ENCODE measurements at regions not wholly inside any gene's neighbourhood (a gene's known extent, or its start where the extent isn't known, plus 50 kb on each side); places are given as distances from the start of the nearest gene placed in this dataset.

DNA sequence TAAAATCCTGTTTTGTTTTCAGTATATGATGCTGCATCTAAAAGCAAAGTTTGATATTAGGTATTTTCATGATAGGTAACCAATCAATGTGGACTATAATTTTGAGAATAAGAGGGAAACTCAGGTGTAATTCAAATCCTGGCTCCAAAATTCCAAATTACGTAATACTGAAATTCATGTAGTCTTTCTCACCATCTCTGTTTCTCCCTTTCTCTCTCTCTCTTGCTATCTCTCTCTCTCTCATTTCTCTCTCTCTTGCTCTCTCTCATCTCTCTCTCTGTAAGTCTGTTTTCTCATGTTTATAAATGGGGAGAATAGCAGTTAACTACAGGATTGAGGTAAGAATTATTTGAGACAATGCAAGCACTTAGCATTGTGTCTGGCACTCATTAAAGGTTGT lies 401.1 kb upstream of the TLE4 start:
- DNase-seq: no peak

DNA sequence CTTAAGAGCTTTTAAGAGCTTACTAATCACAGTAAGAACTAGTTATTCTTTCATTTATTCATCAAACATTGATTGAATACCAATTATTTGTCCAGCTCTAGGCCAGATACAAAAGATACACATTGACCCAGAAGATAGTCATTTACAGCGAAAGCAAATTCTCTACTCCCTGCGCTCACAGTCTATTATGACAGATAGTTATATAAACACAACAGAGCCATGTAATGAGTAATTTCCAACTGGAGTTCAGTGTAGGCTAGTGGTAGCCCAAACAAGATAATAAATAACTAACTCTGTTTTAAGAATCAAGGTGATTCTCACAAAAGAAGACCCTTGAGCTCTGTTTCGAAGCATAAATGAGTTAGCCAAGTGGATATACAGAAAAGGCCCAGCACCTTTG lies 397.8 kb upstream of the TLE4 start:
- DNase-seq: no peak

DNA sequence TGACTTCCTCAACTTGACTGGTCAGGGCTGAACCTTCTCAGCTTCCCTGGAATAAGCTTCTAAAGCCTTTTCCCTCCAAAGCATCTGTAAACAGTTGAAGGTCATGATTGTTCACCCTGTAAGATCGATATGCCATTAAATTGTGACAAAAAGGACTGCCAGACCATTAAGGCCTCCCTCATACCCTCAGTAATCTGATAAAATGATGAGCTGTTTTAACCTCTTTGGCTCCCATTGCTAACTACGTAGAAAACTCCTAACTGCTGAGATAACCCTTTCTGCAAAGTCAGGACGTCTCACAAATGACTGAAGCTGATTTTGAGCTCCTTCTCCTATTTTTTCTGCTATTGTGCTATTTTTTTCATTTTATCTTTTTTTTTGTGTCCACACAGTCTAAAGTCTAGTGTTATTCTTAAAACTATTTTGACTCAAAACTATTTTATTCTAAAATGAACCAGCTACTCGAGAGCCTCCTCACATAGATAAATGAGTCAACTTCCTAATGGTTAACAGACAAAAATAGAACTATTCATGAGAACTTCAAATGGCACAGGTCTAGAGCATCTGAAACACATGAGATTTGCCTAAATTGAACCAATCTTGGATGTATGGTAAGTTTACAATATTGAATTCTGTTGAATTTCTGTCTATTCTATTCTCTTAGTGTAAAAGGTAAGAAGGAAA lies 395.6 kb upstream of the TLE4 start:
- no peak for DNase-seq

DNA sequence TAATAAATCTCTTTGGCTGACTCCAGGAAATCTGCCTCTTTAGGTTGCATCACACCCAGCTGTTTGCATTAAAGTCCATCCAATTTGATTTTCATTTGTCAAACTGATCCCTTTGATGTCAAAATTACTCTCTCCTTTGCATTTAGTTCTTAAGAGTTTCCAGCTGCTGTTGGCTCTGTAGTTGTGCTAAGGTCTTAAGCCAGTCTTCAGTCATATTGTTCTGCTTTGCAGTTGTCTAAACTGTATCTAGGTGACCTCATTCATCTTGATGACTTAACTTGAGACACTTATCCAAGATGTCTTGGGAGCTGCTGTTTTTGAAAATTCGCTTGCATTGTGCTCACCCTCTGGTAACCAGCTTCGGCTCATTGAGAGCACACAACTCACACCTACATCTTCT lies 386.9 kb upstream of the TLE4 start:
- DNase-seq: no peak

DNA sequence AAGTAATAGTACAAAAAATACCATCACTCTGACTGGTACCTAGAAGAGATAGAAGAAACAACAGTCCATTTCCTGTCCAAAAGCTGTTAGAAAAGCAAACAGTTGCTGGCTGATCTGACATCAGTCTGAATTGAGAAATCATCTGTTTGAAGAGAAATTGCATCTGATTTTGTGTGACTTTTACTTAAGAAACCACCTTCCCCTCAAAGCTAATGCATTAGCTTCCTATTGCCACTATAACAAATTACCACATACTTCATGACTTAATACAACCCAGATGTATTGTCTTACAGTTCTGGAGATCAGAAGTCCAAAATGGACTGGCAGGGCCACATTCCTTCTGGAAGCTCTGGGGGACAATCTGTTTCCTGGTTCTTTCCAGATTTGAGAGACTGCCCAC lies 385.9 kb upstream of the TLE4 start:
- DNase-seq: no peak

DNA sequence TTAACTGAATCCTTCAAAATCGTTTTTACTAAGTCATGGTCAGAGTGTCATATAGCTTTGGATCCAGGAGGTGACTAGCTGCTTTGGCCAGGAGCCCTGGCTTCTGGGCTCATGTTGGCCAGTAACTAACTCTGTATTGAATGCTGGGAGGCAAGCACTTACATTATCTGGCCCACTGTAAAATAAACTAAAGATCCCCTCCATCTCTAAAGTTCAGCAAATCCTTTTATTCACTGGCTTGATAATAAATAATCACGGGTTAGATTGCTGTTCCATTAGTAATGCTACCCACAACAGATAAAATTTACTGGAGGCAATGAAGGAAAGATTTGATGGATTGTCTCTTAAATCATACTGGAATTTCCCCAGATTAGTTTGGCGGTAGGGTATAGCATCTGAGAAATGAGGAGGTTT lies 382.2 kb upstream of the TLE4 start:
- no peak for DNase-seq

DNA sequence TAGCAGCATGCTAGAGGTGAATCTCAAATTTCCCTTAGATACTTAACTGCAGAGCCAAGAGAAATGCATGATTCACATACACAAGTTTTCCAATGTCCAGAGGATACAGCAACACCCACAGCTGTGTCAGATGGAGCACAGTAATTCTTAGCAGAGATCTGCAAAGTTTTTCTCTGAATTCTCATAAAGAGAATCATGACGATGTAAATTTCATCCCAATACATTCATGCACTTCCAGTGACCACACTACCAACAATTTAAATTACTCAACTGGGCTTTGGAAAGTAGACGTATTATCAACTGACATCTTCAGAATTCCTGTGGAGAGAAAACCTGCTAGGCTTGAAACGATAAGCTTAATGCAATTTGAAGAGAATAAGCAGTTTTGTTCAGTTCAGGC lies 378.8 kb upstream of the TLE4 start:
- no peak for DNase-seq

DNA sequence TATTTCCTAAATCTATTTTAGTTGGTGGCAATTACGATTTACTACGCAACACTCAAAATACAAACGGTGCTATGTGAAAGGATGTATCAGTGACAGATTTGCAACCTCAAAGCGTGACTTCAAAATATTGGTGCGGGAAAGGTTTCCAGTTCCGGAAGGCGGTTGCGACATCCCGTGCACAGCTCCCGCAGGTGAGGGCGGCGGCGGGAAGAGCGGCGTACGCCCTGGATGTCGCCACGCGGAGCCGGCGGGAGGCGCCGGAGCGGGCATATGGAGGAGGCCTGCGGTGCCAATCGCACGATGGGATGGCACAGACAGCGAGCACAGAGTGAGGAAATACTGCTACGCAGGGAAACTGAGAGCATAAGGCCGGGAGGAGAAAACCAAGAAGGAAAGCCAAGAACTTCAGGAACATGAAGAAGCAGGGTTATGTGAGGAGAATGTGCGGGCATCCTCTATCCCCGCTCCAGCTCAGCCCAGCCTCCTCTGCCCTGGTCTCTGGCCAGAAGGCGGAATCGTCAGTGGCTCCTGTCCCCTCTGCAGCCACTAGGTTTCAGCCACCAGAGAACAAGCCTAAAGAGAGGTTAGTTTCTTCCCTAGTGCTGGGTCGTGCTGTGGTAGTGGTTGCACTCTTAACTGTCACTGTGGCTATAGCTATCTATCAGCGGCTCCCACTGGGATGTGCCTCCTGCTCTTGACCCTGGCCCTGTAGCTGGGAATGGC lies 378.1 kb upstream of the TLE4 start:
- no peak for DNase-seq

DNA sequence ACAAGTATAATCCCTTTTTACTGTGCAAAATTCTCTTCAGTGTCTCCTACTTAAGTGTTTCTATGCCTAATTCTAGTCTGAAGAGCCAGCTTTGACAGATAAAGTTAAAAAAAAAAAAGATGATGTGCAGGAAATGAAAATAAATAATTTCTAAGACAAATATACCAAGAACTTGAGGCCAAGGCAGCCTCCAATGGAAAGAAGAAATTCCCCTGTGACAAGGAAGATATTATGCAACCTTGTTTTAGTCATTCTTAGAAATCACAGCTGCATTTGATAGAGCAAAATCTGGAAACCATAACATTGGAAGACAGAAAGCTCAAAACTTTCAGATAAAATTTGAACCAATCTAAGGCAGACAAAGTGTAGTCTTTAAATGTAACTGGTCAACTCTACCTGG lies 375.9 kb upstream of the TLE4 start:
- DNase-seq: no peak

DNA sequence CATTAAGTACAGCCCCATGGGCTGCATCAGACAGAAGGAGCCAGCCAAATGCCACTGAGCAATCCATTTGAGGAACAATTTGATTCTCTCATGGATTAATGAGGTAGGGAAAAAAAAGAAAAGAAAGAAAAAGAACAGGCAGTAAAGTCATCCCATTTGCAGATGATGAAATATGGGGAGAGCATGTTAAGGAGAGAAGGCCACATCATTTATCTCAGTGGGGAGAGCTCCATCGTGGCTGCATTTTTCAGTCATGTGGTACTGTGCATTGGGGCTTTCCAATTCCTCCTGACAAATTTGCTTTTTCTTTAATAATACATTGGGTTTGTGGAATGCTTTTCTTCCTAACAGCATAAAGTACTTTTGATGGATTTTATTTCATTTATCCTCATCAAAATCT lies 375.2 kb upstream of the TLE4 start:
- DNase-seq: no peak

DNA sequence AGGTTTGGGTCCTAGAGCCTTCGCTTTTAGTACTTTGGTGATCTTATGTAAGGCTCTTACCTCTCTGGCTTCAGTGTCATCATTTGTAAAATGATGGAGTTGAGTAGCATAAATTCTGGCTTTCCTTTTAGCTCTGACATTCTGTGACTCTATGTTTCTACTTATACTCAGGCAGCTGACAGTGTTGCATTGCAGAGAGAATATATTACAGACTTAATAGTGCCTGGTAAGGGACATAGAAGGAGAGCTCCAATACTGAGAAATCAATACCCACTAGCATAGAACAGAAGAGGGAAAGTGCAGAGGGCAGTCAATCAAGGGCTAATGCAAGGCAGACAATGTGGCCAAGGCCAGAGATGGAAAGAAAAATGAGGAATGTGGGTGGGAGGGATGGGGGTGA lies 371.4 kb upstream of the TLE4 start:
- no peak for DNase-seq

DNA sequence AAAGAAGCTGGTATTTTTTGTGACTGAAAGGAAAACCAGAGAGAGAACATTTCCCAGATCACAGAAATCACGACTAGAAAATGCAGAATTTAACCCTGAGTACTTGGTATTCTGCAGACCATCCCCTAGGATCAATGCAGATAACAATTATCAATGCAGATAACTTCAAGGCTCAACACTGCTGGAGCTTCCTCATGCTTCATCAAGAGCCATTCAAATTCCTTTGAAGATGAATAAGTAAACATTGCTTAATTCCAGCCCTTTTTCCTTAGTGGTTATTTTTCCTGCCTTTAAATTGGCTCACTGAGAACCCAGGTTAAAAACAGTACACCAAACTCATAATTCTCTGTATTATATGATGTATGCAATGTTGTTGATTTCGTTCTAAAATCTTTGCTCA lies 370.1 kb upstream of the TLE4 start:
- no peak for DNase-seq

DNA sequence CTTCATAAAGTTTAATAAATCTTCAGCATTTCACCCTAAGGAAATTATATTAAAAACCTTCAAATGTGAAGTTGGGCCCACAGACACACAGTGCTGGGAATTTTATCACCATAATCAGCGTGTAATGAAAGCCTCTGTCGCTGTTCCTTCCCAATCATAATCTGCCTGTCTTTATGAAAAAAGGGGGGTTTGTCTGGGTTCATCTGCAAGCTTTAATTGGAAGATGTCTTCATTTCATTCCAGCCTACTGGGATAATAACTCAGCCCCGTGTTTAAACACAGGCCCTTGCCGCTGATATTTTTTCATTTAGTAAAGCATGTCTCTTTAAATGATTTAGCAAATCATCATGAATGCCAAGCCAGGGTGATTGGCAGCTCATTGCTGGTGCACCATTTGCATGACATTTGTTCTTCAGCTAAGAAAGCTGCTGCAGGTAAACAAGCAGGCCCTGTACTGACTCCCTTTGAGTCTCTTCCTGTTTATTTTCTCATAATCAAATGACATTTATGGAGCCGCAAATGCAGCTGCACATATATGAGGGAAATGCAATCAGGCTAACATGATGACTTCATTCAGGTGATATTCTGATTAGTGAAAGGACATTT lies 362.9 kb upstream of the TLE4 start:
- no peak for DNase-seq

DNA sequence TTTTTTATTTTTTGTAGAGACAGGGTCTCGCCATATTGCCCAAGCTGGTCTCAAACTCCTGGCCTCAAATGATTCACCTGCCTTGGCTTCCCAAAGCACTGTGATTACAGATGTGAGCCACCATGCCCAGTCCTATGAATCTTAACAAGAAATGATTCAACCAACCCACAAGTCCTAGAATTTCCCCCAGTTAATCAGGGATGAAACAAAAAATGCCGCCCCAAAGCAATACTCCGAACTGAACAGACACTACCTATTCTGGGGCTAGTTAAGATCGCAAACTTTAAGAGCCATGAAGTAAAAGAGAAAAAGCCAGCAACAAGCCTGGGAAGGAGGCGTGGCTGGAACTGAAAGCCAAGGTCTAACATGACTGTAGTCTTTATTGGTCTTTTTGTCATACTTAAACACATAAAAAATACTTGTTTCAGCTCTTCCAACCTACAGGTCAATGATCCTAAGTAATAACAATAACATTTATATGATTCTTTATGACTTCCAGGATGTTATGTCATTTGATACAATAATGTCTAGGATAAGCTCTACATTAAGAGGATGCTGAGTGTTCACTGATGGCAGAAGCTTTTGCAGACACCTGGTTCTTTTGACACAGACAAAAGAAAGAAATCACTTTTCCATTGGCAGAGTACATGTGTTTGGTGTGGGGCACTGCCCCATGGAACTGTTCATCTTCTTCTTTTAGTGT lies 361.1 kb upstream of the TLE4 start:
- DNase-seq: no peak

DNA sequence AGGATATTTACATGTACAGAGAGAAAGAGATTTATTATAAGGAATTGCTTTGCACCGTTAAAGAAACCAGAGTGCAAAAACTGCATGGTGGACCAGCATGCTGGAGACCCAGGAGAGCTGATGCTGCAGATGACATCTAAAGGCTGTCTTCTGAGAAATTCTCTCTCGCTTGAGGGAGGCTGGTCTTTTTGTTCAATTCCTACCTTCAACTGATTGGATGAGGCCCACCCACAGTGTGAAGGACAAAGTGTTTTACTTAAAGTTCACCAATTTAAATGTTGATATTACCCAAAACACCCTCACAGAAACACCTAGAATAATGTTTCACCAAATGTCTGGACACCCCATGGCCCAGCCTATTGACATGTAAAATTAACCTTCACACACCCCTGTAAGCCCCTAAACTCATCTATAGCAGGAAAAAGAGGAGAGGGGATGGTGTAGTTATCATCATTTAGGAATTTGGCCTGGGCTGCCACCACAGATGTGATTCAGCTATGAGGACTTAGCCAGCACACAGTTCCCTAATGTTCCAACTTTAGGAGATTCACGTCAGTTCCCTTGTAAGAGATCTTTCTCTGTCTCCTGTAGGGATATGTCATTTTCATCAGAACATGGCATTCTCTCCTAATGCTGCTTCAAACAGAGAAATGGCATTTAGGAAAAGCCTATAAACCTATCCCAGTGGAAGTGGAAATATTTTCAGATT lies 358.2 kb upstream of the TLE4 start:
- no peak for DNase-seq

DNA sequence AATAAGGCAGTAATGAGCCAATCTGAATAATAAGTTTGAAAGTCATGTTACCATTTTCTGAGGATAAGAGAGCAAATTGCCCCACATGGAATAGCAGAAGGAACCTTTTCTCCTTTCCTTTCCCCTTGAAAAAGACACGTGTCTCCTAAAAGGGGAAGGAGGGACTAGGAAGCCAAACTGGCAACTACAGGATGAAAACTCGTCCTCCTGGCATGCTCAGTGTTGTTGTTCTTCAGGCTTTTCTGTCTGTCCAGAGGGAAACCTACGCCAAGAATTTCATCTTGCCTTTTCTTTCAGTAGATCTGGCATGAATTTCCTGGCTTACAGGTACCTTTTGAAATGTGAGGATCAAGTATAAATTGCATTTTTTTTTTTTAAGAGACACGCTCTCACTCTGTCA lies 355.9 kb upstream of the TLE4 start:
- DNase-seq: no peak

DNA sequence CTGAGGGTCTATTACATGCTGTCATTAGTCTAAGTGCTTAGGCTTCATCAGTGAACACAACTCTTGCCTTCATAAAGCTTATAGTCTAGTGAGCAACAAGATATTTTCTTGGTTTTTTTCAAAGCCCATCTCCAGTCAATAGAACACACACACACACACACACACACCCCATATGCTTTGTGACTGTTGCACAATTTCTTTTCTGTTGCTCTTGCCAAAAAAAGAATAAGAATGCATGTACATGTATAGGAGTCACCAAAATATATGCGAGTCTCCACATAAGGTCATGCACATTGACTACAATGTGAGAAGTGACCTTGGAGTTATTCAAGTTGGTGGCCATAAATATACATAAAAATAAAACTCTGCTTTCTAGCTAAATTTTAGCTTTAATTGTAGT lies 351.5 kb upstream of the TLE4 start:
- DNase-seq: no peak

DNA sequence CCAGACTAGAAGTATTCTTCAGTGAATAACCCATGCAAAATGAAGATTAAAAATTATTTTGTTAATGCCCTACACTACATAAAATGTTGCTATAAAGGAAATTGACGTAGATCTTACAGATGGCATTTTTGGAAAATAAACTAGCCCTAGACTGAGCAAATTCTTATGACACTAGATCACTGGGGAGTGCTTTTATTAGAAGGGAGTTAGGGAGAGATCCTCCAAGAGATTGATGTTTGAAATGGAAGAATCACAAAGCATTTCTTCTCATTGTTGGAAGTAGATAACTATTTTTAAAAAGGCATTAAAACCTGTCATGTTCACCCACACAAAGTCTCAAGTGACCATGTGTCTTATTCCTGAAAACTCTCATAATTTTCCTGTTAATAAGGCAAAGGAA lies 351.1 kb upstream of the TLE4 start:
- no peak for DNase-seq

DNA sequence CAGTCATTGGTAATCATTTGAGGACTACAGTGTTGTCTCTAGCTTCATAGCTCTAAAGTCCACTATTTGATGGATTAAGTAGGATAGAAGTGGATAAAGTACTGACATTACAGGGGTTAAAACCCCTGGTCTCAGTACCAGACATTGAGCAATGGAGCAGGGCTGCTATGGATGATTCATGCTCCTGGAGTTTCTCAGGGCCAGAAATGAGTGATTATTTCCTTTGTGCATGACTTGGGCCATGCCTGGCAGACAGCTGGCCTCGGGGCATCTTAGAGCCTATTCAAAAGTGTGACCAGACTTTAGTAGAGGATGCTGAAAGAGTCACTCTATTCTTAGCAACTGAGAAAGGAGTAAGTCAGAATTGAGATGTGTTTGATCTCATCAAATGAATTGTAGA lies 350.7 kb upstream of the TLE4 start:
- no peak for DNase-seq

DNA sequence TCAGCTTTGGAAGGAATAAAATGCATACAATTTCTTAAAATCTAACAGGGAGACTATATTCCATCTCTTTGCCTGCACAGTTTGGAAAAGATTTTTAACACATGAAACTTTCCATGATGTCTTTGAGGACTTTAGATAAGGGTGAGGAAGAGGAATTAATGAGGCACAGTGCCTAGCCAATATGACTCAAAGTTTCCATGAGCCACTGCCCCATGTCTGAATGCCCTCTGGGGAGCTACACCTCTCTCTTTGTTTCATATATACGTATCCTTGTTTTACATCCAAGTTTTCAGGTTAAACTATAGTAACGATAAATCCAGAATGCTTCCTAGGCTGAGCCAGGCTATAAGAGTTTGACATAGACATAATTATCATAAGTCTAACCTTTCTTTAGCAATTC lies 349.3 kb upstream of the TLE4 start:
- DNase-seq: no peak

DNA sequence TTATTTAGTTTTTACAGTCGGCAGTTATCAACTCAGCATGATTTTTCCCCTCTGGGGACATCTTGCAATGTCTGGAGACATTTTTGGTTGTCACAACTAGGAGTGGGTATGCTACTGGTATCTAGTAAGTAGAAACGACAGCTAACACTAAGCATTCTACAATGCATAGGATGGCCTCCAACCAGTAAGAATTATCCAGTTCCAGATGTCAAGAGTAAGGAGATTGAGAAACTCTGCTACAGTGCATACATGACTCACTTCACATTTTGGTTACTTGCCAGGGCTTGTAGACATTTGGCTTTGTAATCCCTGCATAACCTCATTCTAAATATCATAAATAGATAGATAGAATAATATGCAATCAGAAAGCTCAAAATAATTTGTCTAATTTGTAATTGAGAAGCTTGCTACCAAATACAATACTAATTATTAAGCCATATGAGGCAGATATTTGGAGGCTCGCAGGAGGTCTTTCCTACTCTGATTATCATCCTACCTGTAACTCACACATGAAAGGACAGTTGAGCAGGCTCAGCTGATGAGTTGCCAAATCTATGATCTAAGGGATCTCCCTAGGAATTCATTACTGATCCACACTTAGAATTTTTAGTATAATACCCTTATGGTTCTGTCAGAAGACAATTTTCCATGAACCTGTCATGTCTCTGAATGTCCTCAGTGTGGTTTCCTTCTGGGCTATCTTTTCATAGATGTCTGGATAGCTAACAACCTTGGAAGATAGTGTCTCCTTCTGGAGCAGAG lies 346.9 kb upstream of the TLE4 start:
- no peak for DNase-seq

DNA sequence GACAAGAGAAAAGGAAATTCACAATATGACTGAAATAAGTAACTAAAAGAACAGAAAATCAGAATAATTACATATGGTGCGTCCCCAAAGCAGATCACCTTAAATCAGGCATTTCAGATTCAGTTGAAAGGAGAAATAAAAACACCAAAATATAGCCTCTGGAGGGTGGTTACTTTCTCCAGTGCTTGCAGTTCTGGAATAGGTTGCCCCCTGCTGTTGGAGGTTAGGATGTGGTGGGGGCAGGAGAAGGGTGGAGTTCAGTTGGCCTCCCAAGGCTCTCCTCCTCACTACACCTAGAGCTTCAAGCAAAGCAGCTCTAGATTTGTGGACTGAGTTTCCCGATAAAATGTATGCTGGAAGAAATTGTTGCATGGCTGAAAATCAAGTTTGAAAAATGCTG lies 338.2 kb upstream of the TLE4 start:
- no peak for DNase-seq

DNA sequence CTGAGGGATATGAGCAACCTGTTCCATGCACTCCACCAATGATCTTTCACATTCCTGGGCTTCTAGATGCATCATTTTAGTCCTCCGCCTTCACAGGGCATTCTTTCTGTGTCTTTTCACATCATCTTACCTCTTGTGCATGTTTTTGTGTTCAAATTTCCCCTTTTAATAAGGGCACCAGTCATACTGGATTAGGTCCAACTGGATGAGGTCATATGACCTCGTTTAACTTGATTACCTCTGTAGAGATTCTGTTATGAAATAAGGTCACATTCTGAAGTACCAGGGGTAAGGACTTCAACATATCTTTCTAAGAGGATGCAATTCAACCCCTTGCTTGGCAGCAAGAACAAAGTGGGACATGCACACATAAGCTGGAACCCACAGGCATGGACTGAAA lies 335.3 kb upstream of the TLE4 start:
- no peak for DNase-seq

Measured in hippocampal formation (tissue), 2 donors.